Liver (tissue), 8 donors: ENCODE measurements at regions not wholly inside any gene's neighbourhood (a gene's known extent, or its start where the extent isn't known, plus 50 kb on each side); places are given as distances from the start of the nearest gene placed in this dataset.

Source experiments
- DNase-seq: peaks from one replicate; pipeline ENCODE4 v3.0.0-alpha.2; 2017; ENCODE audit warnings: low spot score
- H3K27ac ChIP-seq, 2 donors: one replicate each; pipeline ENCODE4 v1.7.0; 2013; ENCODE audit warnings: inconsistent platforms in 2 of 2, low read length in 2 of 2, control low read depth in 1 of 2, low read depth in 1 of 2, mild to moderate bottlenecking in 1 of 2
- H3K27me3 ChIP-seq, 4 donors: one replicate each; pipeline versions ENCODE4 v1.6.1 to v1.7.0; 2013; ENCODE audit warnings: low read length in 3 of 4, inconsistent platforms in 1 of 4, mild to moderate bottlenecking in 1 of 4, moderate library complexity in 1 of 4; ENCODE audit not compliant: control insufficient read depth in 4 of 4, insufficient read depth in 4 of 4
- H3K36me3 ChIP-seq, 4 donors: one replicate each; pipeline versions ENCODE4 v1.6.1 to v1.7.0; 2013; ENCODE audit warnings: low read length in 3 of 4, mild to moderate bottlenecking in 3 of 4, low read depth in 1 of 4, moderate library complexity in 1 of 4; ENCODE audit not compliant: control insufficient read depth in 4 of 4, insufficient read depth in 3 of 4
- H3K4me1 ChIP-seq, 4 donors: one replicate each; pipeline versions ENCODE4 v1.6.1 to v1.7.0; 2013; ENCODE audit warnings: low read length in 3 of 4, mild to moderate bottlenecking in 3 of 4, moderate library complexity in 1 of 4; ENCODE audit not compliant: control insufficient read depth in 4 of 4, insufficient read depth in 4 of 4
- H3K4me3 ChIP-seq, 3 donors: one replicate each; pipeline versions ENCODE4 v1.6.1 to v1.7.0; 2013; ENCODE audit warnings: low read length in 3 of 3, control low read depth in 1 of 3, low read depth in 1 of 3, mild to moderate bottlenecking in 1 of 3
- H3K9ac ChIP-seq, 2 donors: one replicate each; pipeline ENCODE4 v1.7.0; 2013; ENCODE audit warnings: low read length in 2 of 2, mild to moderate bottlenecking in 2 of 2, moderate library complexity in 2 of 2, control low read depth in 1 of 2, low read depth in 1 of 2
- H3K9me3 ChIP-seq, 4 donors: one replicate each; pipeline versions ENCODE4 v1.6.1 to v1.7.0; 2013; ENCODE audit warnings: low read length in 3 of 4; ENCODE audit not compliant: control insufficient read depth in 4 of 4
- EGR1 ChIP-seq, 2 donors: IDR thresholded peaks; 2 replicates each; pipeline ENCODE4 v1.6.1; 2016 to 2018; ENCODE audit warnings: antibody characterized with exemption in 2 of 2, low read depth in 2 of 2
- FOXA1 ChIP-seq: IDR thresholded peaks from 2 replicates; pipeline ENCODE4 v1.6.1; 2016; ENCODE audit warnings: antibody characterized with exemption
- FOXA2 ChIP-seq: IDR thresholded peaks from 2 replicates; pipeline ENCODE4 v1.6.1; 2016; ENCODE audit warnings: antibody characterized with exemption
- HNF4A ChIP-seq, 2 donors: conservative IDR thresholded peaks; 2 replicates each; pipeline ENCODE4 v1.6.1; 2016; ENCODE audit warnings: antibody characterized with exemption in 2 of 2, mild to moderate bottlenecking in 2 of 2
- HNF4G ChIP-seq: IDR thresholded peaks from 2 replicates; pipeline ENCODE4 v1.6.1; 2016; ENCODE audit warnings: antibody characterized with exemption
- JUND ChIP-seq, 2 donors: IDR thresholded peaks; 2 replicates each; pipeline ENCODE4 v1.6.1; 2016; ENCODE audit warnings: antibody characterized with exemption in 2 of 2
- NR2F2 ChIP-seq: IDR thresholded peaks from 2 replicates; pipeline ENCODE4 v1.6.1; 2016; ENCODE audit warnings: antibody characterized with exemption
- RAD21 ChIP-seq, 2 donors: IDR thresholded peaks; 2 replicates each; pipeline ENCODE4 v1.6.1; 2016; ENCODE audit warnings: antibody characterized with exemption in 2 of 2, mild to moderate bottlenecking in 2 of 2
- SP1 ChIP-seq: IDR thresholded peaks from 2 replicates; pipeline ENCODE4 v1.6.1; 2018; ENCODE audit warnings: antibody characterized with exemption, mild to moderate bottlenecking
- TAF1 ChIP-seq: conservative IDR thresholded peaks from 2 replicates; pipeline ENCODE4 v1.6.1; 2016; ENCODE audit warnings: antibody characterized with exemption, mild to moderate bottlenecking
- YY1 ChIP-seq: IDR thresholded peaks from 2 replicates; pipeline ENCODE4 v1.6.1; 2016; ENCODE audit warnings: antibody characterized with exemption, mild to moderate bottlenecking
- WGBS: extraction: QIAGEN DNeasy Blood & Tissue Kit; methylation state at CpG from one replicate; pipeline ENCODE4 v1.1.7; 2013; 5-methylcytosine and 5-hydroxymethylcytosine counted together
- TF ChIP-seq, protein P1 (sequence below): IDR thresholded peaks from 2 replicates; pipeline ENCODE4 v1.6.1; 2016; ENCODE audit warnings: antibody characterized with exemption
- TF ChIP-seq, protein P2 (sequence below): IDR thresholded peaks from 2 replicates; pipeline ENCODE4 v1.6.1; 2016; ENCODE audit warnings: antibody characterized with exemption, mild to moderate bottlenecking
- TF ChIP-seq, protein P3 (sequence below): IDR thresholded peaks from 2 replicates; pipeline ENCODE4 v1.6.1; 2016; ENCODE audit warnings: antibody characterized with exemption
- TF ChIP-seq, protein P4 (sequence below): fragments of 150-350 bp; IDR thresholded peaks from 2 replicates; pipeline ENCODE4 v1.5.1; 2017; ENCODE audit warnings: improper control_type of control experiment, low read depth, low read length; ENCODE audit not compliant: missing input control
- donor health status: healthy.
- donor health status: healthy.
- donor health status: healthy.
- donor health status: healthy.
- donor health status: healthy.

DNA sequence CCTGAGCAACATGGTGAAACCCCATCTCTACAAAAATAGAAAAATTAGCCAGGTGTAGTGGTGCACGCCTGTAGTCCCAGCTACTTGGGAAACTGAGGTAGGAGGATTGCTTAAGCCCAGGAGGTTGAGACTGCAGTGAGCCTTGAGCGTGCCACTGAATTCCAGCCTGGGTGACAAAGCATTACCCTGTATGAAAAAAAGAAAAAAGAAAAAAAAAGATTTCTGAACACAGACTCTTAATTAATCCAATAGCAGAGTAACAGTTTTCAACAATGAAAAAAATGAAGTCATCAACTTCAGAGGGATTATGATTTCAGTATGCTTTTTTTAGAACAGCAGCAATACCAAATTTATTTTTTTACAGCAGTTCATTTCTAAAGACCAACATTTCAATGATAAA, 118.8 kb upstream of the TNPO1 start:
- WGBS = 96% methylated on average over 2 of the region's 2 CpGs

DNA sequence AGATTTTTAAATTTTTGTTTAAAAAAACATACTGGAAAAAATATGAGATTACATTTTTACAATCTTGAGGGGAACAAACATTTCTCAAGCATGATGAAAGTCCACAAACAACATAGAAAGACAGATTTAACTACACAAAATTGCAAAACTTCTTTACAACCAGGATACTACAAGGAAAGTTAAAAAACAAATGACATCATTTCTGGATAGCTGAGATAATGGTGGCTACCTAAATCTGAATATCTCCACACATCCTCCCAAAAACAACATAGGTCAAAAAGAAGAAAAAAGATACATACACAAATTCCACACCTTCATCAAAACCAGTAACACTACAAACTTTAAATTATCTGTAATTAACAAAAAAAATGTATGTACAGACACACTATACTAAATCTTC, 120.8 kb upstream of the TNPO1 start:
- H3K4me1 ChIP-seq = no peaks in the 10 kb centered on the region
- no peak overlapping the region for H3K4me3 ChIP-seq
- DNase-seq = no peak
- no peak overlapping the region for H3K9ac ChIP-seq
- TF ChIP-seq RAD21 (IDR thresholded peaks at IDR 0.05) = no peak
- TF ChIP-seq NR2F2 = no peak
- no peak for TF ChIP-seq HNF4A (conservative IDR thresholded peaks at IDR 0.05)
- no peak for TF ChIP-seq TAF1
- no peak for TF ChIP-seq FOXA2
- TF ChIP-seq, protein P1, sequence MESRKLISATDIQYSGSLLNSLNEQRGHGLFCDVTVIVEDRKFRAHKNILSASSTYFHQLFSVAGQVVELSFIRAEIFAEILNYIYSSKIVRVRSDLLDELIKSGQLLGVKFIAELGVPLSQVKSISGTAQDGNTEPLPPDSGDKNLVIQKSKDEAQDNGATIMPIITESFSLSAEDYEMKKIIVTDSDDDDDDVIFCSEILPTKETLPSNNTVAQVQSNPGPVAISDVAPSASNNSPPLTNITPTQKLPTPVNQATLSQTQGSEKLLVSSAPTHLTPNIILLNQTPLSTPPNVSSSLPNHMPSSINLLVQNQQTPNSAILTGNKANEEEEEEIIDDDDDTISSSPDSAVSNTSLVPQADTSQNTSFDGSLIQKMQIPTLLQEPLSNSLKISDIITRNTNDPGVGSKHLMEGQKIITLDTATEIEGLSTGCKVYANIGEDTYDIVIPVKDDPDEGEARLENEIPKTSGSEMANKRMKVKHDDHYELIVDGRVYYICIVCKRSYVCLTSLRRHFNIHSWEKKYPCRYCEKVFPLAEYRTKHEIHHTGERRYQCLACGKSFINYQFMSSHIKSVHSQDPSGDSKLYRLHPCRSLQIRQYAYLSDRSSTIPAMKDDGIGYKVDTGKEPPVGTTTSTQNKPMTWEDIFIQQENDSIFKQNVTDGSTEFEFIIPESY = no peak
- TF ChIP-seq SP1 = no peak
- TF ChIP-seq EGR1 (IDR thresholded peaks at IDR 0.05; ENCODE audit: low read depth in 2 of 2) = no peak
- TF ChIP-seq, protein P2, sequence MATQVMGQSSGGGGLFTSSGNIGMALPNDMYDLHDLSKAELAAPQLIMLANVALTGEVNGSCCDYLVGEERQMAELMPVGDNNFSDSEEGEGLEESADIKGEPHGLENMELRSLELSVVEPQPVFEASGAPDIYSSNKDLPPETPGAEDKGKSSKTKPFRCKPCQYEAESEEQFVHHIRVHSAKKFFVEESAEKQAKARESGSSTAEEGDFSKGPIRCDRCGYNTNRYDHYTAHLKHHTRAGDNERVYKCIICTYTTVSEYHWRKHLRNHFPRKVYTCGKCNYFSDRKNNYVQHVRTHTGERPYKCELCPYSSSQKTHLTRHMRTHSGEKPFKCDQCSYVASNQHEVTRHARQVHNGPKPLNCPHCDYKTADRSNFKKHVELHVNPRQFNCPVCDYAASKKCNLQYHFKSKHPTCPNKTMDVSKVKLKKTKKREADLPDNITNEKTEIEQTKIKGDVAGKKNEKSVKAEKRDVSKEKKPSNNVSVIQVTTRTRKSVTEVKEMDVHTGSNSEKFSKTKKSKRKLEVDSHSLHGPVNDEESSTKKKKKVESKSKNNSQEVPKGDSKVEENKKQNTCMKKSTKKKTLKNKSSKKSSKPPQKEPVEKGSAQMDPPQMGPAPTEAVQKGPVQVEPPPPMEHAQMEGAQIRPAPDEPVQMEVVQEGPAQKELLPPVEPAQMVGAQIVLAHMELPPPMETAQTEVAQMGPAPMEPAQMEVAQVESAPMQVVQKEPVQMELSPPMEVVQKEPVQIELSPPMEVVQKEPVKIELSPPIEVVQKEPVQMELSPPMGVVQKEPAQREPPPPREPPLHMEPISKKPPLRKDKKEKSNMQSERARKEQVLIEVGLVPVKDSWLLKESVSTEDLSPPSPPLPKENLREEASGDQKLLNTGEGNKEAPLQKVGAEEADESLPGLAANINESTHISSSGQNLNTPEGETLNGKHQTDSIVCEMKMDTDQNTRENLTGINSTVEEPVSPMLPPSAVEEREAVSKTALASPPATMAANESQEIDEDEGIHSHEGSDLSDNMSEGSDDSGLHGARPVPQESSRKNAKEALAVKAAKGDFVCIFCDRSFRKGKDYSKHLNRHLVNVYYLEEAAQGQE = no peak
- no peak for TF ChIP-seq JUND (IDR thresholded peaks at IDR 0.05)
- TF ChIP-seq HNF4G = no peak
- TF ChIP-seq YY1 = no peak
- TF ChIP-seq, protein P3, sequence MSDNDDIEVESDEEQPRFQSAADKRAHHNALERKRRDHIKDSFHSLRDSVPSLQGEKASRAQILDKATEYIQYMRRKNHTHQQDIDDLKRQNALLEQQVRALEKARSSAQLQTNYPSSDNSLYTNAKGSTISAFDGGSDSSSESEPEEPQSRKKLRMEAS = no peak
- TF ChIP-seq, protein P4, sequence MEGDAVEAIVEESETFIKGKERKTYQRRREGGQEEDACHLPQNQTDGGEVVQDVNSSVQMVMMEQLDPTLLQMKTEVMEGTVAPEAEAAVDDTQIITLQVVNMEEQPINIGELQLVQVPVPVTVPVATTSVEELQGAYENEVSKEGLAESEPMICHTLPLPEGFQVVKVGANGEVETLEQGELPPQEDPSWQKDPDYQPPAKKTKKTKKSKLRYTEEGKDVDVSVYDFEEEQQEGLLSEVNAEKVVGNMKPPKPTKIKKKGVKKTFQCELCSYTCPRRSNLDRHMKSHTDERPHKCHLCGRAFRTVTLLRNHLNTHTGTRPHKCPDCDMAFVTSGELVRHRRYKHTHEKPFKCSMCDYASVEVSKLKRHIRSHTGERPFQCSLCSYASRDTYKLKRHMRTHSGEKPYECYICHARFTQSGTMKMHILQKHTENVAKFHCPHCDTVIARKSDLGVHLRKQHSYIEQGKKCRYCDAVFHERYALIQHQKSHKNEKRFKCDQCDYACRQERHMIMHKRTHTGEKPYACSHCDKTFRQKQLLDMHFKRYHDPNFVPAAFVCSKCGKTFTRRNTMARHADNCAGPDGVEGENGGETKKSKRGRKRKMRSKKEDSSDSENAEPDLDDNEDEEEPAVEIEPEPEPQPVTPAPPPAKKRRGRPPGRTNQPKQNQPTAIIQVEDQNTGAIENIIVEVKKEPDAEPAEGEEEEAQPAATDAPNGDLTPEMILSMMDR = no peak
- TF ChIP-seq FOXA1 = no peak
- H3K36me3 ChIP-seq = no peaks in the 10 kb centered on the region
- H3K27ac ChIP-seq = no peak overlapping the region
- H3K27me3 ChIP-seq = peaks cover 0 to 5% (median 2%) of the 10 kb centered on the region in 4 donors
- H3K9me3 ChIP-seq = no peaks in the 10 kb centered on the region

More for the DNA sequence above, 118.8 kb upstream of the TNPO1 start:
- TF ChIP-seq HNF4A (conservative IDR thresholded peaks at IDR 0.05) = no peak
- Histone ChIP-seq H3K4me1 (no peaks in the 10 kb centered on the region), H3K36me3 (no peaks in the 10 kb centered on the region), H3K4me3 (no peak overlapping the region), H3K9me3 (no peaks in the 10 kb centered on the region), H3K27ac (no peak overlapping the region), H3K27me3 (no peaks in the 10 kb centered on the region), H3K9ac (no peak overlapping the region)
- no peak for DNase-seq
